Neural cell (in vitro differentiated cells): ENCODE measurements at regions not wholly inside any gene's neighbourhood (a gene's known extent, or its start where the extent isn't known, plus 50 kb on each side); places are given as distances from the start of the nearest gene placed in this dataset.

Source experiments
- CTCF ChIP-seq: fragments of 450-650 bp; IDR thresholded peaks from 2 replicates; pipeline ENCODE4 v1.5.1; 2014; ENCODE audit warnings: antibody characterized with exemption, mild to moderate bottlenecking, moderate library complexity; ENCODE audit not compliant: poor library complexity, severe bottlenecking
- POLR2AphosphoS5 ChIP-seq: IDR thresholded peaks from 2 replicates; pipeline ENCODE4 v1.6.1; 2012
- TAF1 ChIP-seq: IDR thresholded peaks from 2 replicates; pipeline ENCODE4 v1.6.1; 2012; ENCODE audit warnings: low read depth

DNA sequence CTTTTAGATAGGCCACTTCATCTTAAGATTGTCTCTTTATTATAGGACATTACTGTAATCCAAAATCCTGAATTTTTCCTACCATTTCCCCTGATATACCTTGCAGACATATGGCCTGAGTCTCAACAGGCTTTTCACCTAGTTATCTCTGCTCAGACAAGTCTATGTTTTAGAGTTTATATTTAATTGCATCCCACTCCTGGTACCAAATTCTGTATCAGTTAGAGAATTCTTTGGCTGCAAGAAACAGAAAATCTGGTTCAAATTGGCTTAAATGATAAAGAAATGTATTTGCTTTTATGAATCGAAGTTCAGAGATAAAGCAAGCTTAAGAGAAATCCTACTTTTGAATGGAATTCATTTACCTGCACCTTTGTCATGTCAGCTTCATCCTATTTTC, 102.2 kb upstream of the OSMR start:
- TF ChIP-seq CTCF (no peak), POLR2AphosphoS5 (no peak), TAF1 (no peak)
